ENCODE measurements at regions not wholly inside any gene's neighbourhood (a gene's known extent, or its start where the extent isn't known, plus 50 kb on each side); places are given as distances from the start of the nearest gene placed in this dataset.

- no peak for DNase-seq
- Histone ChIP-seq H3K27me3 (replicated peaks in 2 of 5; ENCODE audit: control insufficient read depth in 4 of 5, insufficient read depth in 5 of 5, low read length in 4 of 5) (peaks cover 0 to 2% (median 0%) of the 10 kb centered on the region in 5 experiments), H3K9me3 (ENCODE audit: control extremely low read depth in 1 of 5, control insufficient read depth in 4 of 5, insufficient read depth in 2 of 5, low read depth in 1 of 5, low read length in 4 of 5) (peaks cover 0 to 2% (median 0%) of the 10 kb centered on the region in 5 experiments), H3K27ac (ENCODE audit: insufficient read depth in 1 of 2, low read depth in 1 of 2, low read length in 2 of 2, poor library complexity in 1 of 2, severe bottlenecking in 2 of 2) (no peak overlapping the region), H3K4me1 (ENCODE audit: control extremely low read depth in 1 of 4, control insufficient read depth in 4 of 4, insufficient read depth in 4 of 4, low read length in 3 of 4) (no peaks in the 10 kb centered on the region), H3K36me3 (ENCODE audit: control insufficient read depth in 4 of 4, insufficient read depth in 4 of 4, low read length in 3 of 4) (no peaks in the 10 kb centered on the region), H3K4me3 (ENCODE audit: control insufficient read depth in 1 of 7, extremely low read depth in 1 of 7, insufficient read depth in 4 of 7, low read depth in 2 of 7, low read length in 6 of 7) (no peak overlapping the region)
- ChIA-PET CTCF (interaction anchor here (1.2 kb wide), 1 partner anchor 14 kb away, joined by 3 read pairs; no protein-coding TSS in a partner anchor), POLR2A (no interaction called here)
- WGBS (ENCODE audit: insufficient coverage): no CpG with 5 or more reads among the region's 1 CpG
Observed at GRCh38 chr21:25342816-25343215, 264.5 kb downstream of the MRPL39 start.

GRCh38 chr21:25341981-25342380, 265.3 kb downstream of the MRPL39 start:
- WGBS (ENCODE audit: insufficient coverage): 100% methylated on average over 2 of the region's 6 CpGs
- ChIA-PET POLR2A (no interaction called here), CTCF (interaction anchor here (1.2 kb wide), 1 partner anchor 15 kb away, joined by 3 read pairs; no protein-coding TSS in a partner anchor)

GRCh38 chr21:25338415-25338814, 268.9 kb downstream of the MRPL39 start:
- no peak for DNase-seq
- CTCF ChIA-PET: no interaction called here
- H3K4me3 ChIP-seq (ENCODE audit: control insufficient read depth in 1 of 7, extremely low read depth in 1 of 7, insufficient read depth in 4 of 7, low read depth in 2 of 7, low read length in 6 of 7): no peak overlapping the region
- no peaks in the 10 kb centered on the region for H3K27me3 ChIP-seq (replicated peaks in 2 of 5; ENCODE audit: control insufficient read depth in 4 of 5, insufficient read depth in 5 of 5, low read length in 4 of 5)
- POLR2A ChIA-PET: no interaction called here
- no peaks in the 10 kb centered on the region for H3K4me1 ChIP-seq (ENCODE audit: control extremely low read depth in 1 of 4, control insufficient read depth in 4 of 4, insufficient read depth in 4 of 4, low read length in 3 of 4)
- WGBS (ENCODE audit: insufficient coverage): 100% methylated on average over 3 of the region's 5 CpGs
- H3K27ac ChIP-seq (ENCODE audit: insufficient read depth in 1 of 2, low read depth in 1 of 2, low read length in 2 of 2, poor library complexity in 1 of 2, severe bottlenecking in 2 of 2): no peak overlapping the region
- no peaks in the 10 kb centered on the region for H3K9me3 ChIP-seq (ENCODE audit: control extremely low read depth in 1 of 5, control insufficient read depth in 4 of 5, insufficient read depth in 2 of 5, low read depth in 1 of 5, low read length in 4 of 5)
- H3K36me3 ChIP-seq (ENCODE audit: control insufficient read depth in 4 of 4, insufficient read depth in 4 of 4, low read length in 3 of 4): no peaks in the 10 kb centered on the region

More at GRCh38 chr21:25341981-25342380, 265.3 kb downstream of the MRPL39 start:
- Histone ChIP-seq H3K4me3 (ENCODE audit: control insufficient read depth in 1 of 7, extremely low read depth in 1 of 7, insufficient read depth in 4 of 7, low read depth in 2 of 7, low read length in 6 of 7) (no peak overlapping the region), H3K27ac (ENCODE audit: insufficient read depth in 1 of 2, low read depth in 1 of 2, low read length in 2 of 2, poor library complexity in 1 of 2, severe bottlenecking in 2 of 2) (no peak overlapping the region), H3K27me3 (replicated peaks in 2 of 5; ENCODE audit: control insufficient read depth in 4 of 5, insufficient read depth in 5 of 5, low read length in 4 of 5) (peaks cover 0 to 2% (median 0%) of the 10 kb centered on the region in 5 experiments), H3K36me3 (ENCODE audit: control insufficient read depth in 4 of 4, insufficient read depth in 4 of 4, low read length in 3 of 4) (no peaks in the 10 kb centered on the region), H3K4me1 (ENCODE audit: control extremely low read depth in 1 of 4, control insufficient read depth in 4 of 4, insufficient read depth in 4 of 4, low read length in 3 of 4) (no peaks in the 10 kb centered on the region), H3K9me3 (ENCODE audit: control extremely low read depth in 1 of 5, control insufficient read depth in 4 of 5, insufficient read depth in 2 of 5, low read depth in 1 of 5, low read length in 4 of 5) (no peaks in the 10 kb centered on the region)
- DNase-seq: no peak

GRCh38 chr21:25334046-25334730, 273.1 kb downstream of the MRPL39 start:
- H3K4me1 ChIP-seq (ENCODE audit: control extremely low read depth in 1 of 4, control insufficient read depth in 4 of 4, insufficient read depth in 4 of 4, low read length in 3 of 4): no peaks in the 10 kb centered on the region
- no peaks in the 10 kb centered on the region for H3K9me3 ChIP-seq (ENCODE audit: control extremely low read depth in 1 of 5, control insufficient read depth in 4 of 5, insufficient read depth in 2 of 5, low read depth in 1 of 5, low read length in 4 of 5)
- CTCF ChIA-PET: no interaction called here
- H3K27ac ChIP-seq (ENCODE audit: insufficient read depth in 1 of 2, low read depth in 1 of 2, low read length in 2 of 2, poor library complexity in 1 of 2, severe bottlenecking in 2 of 2): no peak overlapping the region
- H3K4me3 ChIP-seq (ENCODE audit: control insufficient read depth in 1 of 7, extremely low read depth in 1 of 7, insufficient read depth in 4 of 7, low read depth in 2 of 7, low read length in 6 of 7): no peak overlapping the region
- no peak for DNase-seq
- no peaks in the 10 kb centered on the region for H3K36me3 ChIP-seq (ENCODE audit: control insufficient read depth in 4 of 4, insufficient read depth in 4 of 4, low read length in 3 of 4)
- POLR2A ChIA-PET: no interaction called here
- WGBS (ENCODE audit: insufficient coverage): 93% methylated on average over 3 of the region's 6 CpGs
- peaks cover 0 to 2% (median 0%) of the 10 kb centered on the region in 5 experiments for H3K27me3 ChIP-seq (replicated peaks in 2 of 5; ENCODE audit: control insufficient read depth in 4 of 5, insufficient read depth in 5 of 5, low read length in 4 of 5)

- DNase-seq: no peak
- H3K9me3 ChIP-seq (ENCODE audit: control extremely low read depth in 1 of 5, control insufficient read depth in 4 of 5, insufficient read depth in 2 of 5, low read depth in 1 of 5, low read length in 4 of 5): no peaks in the 10 kb centered on the region
- H3K4me3 ChIP-seq (ENCODE audit: control insufficient read depth in 1 of 7, extremely low read depth in 1 of 7, insufficient read depth in 4 of 7, low read depth in 2 of 7, low read length in 6 of 7): no peak overlapping the region
- no peaks in the 10 kb centered on the region for H3K36me3 ChIP-seq (ENCODE audit: control insufficient read depth in 4 of 4, insufficient read depth in 4 of 4, low read length in 3 of 4)
- POLR2A ChIA-PET: no interaction called here
- H3K27ac ChIP-seq (ENCODE audit: insufficient read depth in 1 of 2, low read depth in 1 of 2, low read length in 2 of 2, poor library complexity in 1 of 2, severe bottlenecking in 2 of 2): no peak overlapping the region
- no peaks in the 10 kb centered on the region for H3K4me1 ChIP-seq (ENCODE audit: control extremely low read depth in 1 of 4, control insufficient read depth in 4 of 4, insufficient read depth in 4 of 4, low read length in 3 of 4)
- CTCF ChIA-PET: no interaction called here
- peaks cover 0 to 2% (median 0%) of the 10 kb centered on the region in 5 experiments for H3K27me3 ChIP-seq (replicated peaks in 2 of 5; ENCODE audit: control insufficient read depth in 4 of 5, insufficient read depth in 5 of 5, low read length in 4 of 5)
- WGBS (ENCODE audit: insufficient coverage): 100% methylated on average over 1 of the region's 1 CpG
Observed at GRCh38 chr21:25331286-25331685, 276.0 kb downstream of the MRPL39 start.

GRCh38 chr21:25330266-25330665, 277.0 kb downstream of the MRPL39 start:
- Histone ChIP-seq H3K9me3 (ENCODE audit: control extremely low read depth in 1 of 5, control insufficient read depth in 4 of 5, insufficient read depth in 2 of 5, low read depth in 1 of 5, low read length in 4 of 5) (no peaks in the 10 kb centered on the region), H3K4me1 (ENCODE audit: control extremely low read depth in 1 of 4, control insufficient read depth in 4 of 4, insufficient read depth in 4 of 4, low read length in 3 of 4) (no peaks in the 10 kb centered on the region), H3K4me3 (ENCODE audit: control insufficient read depth in 1 of 7, extremely low read depth in 1 of 7, insufficient read depth in 4 of 7, low read depth in 2 of 7, low read length in 6 of 7) (no peak overlapping the region), H3K27ac (ENCODE audit: insufficient read depth in 1 of 2, low read depth in 1 of 2, low read length in 2 of 2, poor library complexity in 1 of 2, severe bottlenecking in 2 of 2) (no peak overlapping the region), H3K27me3 (replicated peaks in 2 of 5; ENCODE audit: control insufficient read depth in 4 of 5, insufficient read depth in 5 of 5, low read length in 4 of 5) (peaks cover 0 to 2% (median 0%) of the 10 kb centered on the region in 5 experiments), H3K36me3 (ENCODE audit: control insufficient read depth in 4 of 4, insufficient read depth in 4 of 4, low read length in 3 of 4) (no peaks in the 10 kb centered on the region)
- ChIA-PET CTCF (no interaction called here), POLR2A (no interaction called here)
- DNase-seq: no peak
- WGBS (ENCODE audit: insufficient coverage): 100% methylated on average over 2 of the region's 2 CpGs

- peaks cover 0 to 2% (median 0%) of the 10 kb centered on the region in 5 experiments for H3K27me3 ChIP-seq (replicated peaks in 2 of 5; ENCODE audit: control insufficient read depth in 4 of 5, insufficient read depth in 5 of 5, low read length in 4 of 5)
- ChIA-PET POLR2A (no interaction called here), CTCF (no interaction called here)
- no peak overlapping the region for H3K4me3 ChIP-seq (ENCODE audit: control insufficient read depth in 1 of 7, extremely low read depth in 1 of 7, insufficient read depth in 4 of 7, low read depth in 2 of 7, low read length in 6 of 7)
- H3K4me1 ChIP-seq (ENCODE audit: control extremely low read depth in 1 of 4, control insufficient read depth in 4 of 4, insufficient read depth in 4 of 4, low read length in 3 of 4): no peaks in the 10 kb centered on the region
- H3K36me3 ChIP-seq (ENCODE audit: control insufficient read depth in 4 of 4, insufficient read depth in 4 of 4, low read length in 3 of 4): no peaks in the 10 kb centered on the region
- no peak for DNase-seq
- no peak overlapping the region for H3K27ac ChIP-seq (ENCODE audit: insufficient read depth in 1 of 2, low read depth in 1 of 2, low read length in 2 of 2, poor library complexity in 1 of 2, severe bottlenecking in 2 of 2)
- H3K9me3 ChIP-seq (ENCODE audit: control extremely low read depth in 1 of 5, control insufficient read depth in 4 of 5, insufficient read depth in 2 of 5, low read depth in 1 of 5, low read length in 4 of 5): no peaks in the 10 kb centered on the region
- WGBS (ENCODE audit: insufficient coverage): 100% methylated on average over 1 of the region's 2 CpGs
Observed at GRCh38 chr21:25329227-25329825, 278.0 kb downstream of the MRPL39 start.
